ENCODE measurements at regions not wholly inside any gene's neighbourhood (a gene's known extent, or its start where the extent isn't known, plus 50 kb on each side); places are given as distances from the start of the nearest gene placed in this dataset.

DNA sequence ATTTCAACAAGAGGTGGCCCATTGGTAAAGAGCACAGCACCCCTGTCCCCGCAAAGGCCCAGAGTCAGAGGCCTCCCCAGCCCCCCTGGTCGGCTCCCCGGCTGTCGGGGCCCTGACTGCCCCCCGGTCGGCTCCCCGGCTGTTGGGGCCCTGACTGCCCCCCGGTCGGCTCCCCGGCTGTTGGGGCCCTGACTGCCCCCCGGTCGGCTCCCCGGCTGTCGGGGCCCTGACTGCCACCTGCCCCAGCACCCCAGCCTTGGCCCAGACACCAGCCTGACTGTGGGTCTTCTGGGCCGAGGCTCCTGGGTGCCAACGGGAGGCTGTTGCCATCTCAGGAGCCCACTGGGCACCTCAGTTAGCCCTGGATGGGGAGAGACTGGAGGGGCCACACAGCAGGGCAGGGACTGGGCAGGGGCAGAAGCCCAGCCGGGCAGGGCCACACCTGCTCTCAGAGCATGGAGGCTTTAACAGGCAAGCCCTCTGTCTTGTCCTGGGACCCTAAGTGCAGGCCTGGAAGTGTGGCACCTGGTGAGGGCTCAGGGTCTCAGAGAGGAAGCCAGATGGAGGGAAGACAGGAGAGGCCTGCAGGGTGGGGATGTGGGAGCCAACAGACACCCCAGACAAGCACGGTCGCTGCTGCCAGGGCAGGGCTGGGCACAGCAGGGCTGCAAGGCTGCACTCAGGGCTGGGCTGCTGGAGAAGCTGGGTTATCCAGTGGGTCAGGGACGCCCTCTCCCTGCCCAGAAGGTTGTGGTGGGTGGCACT lies 56.5 kb downstream of the JAKMIP3 start:
- no peak for ATAC-seq
- Histone ChIP-seq H3K9me3 (ENCODE audit: control insufficient read depth in 2 of 3, low read length in 3 of 3) (no peaks in the 10 kb centered on the region), H3K27ac (ENCODE audit: low read depth, low read length) (no peak overlapping the region), H3K4me3 (ENCODE audit: low read length) (no peak overlapping the region), H3K36me3 (ENCODE audit: control insufficient read depth in 2 of 3, insufficient read depth in 3 of 3, low read length in 3 of 3) (no peaks in the 10 kb centered on the region), H3K27me3 (ENCODE audit: control insufficient read depth in 2 of 2, insufficient read depth in 2 of 2, low read length in 2 of 2) (no peaks in the 10 kb centered on the region), H3K4me1 (ENCODE audit: control insufficient read depth in 2 of 2, insufficient read depth in 2 of 2, low read length in 2 of 2) (no peaks in the 10 kb centered on the region)
- POLR2A ChIA-PET, result no interaction called here
- peaks cover 0 to 4% (median 0%) of the 10 kb centered on the region in 5 donors for H3K27me3 Mint-ChIP-seq
- CTCF ChIA-PET, result no interaction called here
- no peak for DNase-seq
- no peaks in the 10 kb centered on the region for H3K36me3 Mint-ChIP-seq
- H3K9me3 Mint-ChIP-seq, result no peaks in the 10 kb centered on the region
- intact Hi-C loops (cut with micrococcal nuclease), result no loop called here
- no peak overlapping the region for H3K4me3 Mint-ChIP-seq
- no peaks in the 10 kb centered on the region for H3K4me1 Mint-ChIP-seq
- H3K27ac Mint-ChIP-seq, result no peak overlapping the region

DNA sequence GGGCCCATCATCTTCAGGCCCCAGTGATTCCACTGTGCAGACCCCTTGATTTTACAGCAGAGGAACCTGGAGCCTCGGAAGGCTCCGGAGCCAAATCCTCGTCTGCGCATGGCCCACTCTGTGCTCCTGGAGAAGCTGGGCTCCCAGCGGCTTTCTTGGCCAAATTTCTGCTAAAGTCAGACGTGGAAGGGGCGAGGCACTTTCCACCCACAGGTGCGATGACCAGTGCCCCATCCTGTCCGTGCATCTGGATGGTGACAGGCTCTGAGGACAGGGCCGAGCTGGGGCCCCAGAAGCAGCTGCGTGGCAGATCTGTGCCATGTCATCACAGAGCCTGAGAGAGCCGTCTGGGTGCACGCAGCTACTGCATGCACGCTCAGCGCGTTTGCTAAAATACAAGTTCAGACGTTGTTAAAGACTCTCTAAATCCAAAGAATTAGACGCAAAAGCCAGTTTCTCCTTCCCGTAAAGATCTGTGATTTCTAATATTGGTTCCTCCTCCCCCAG lies 57.2 kb downstream of the JAKMIP3 start:
- CTCF ChIA-PET, result no interaction called here
- H3K4me3 Mint-ChIP-seq, result no peak overlapping the region
- POLR2A ChIA-PET, result no interaction called here

DNA sequence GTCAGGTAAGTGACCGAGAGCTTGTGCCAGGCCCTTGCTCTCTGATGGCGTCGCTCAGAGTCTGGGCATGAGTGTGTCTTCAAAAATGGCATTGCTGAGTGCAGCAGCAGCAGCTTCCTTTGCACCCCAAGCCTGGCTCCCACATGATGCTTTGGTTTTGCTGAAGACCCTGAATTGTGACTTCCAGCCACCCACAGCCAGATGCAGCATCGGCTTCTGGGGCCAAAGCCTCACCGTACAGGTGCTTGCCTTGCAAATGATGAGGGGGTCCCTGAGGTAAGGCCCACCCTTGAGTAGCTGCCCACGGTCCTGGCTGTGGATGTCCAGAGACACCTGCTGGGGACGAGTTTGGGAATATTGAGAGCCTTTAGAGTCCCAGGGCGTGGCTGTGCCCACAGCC lies 57.9 kb downstream of the JAKMIP3 start:
- Mint-ChIP-seq H3K9me3 (peaks cover 0 to 12% (median 4%) of the 10 kb centered on the region in 11 donors), H3K36me3 (no peaks in the 10 kb centered on the region), H3K27ac (no peak overlapping the region), H3K4me1 (no peaks in the 10 kb centered on the region), H3K4me3 (no peak overlapping the region), H3K27me3 (peaks cover 0 to 7% (median 4%) of the 10 kb centered on the region in 5 donors)
- no peak overlapping the region for H3K4me3 ChIP-seq (ENCODE audit: low read length)
- no peaks in the 10 kb centered on the region for H3K9me3 ChIP-seq (ENCODE audit: control insufficient read depth in 2 of 3, low read length in 3 of 3)
- DNase-seq, result no peak
- POLR2A ChIA-PET, result no interaction called here
- intact Hi-C loops (cut with micrococcal nuclease), result no loop called here
- no peak for ATAC-seq
- no peaks in the 10 kb centered on the region for H3K27me3 ChIP-seq (ENCODE audit: control insufficient read depth in 2 of 2, insufficient read depth in 2 of 2, low read length in 2 of 2)
- H3K27ac ChIP-seq (ENCODE audit: low read depth, low read length), result no peak overlapping the region
- CTCF ChIA-PET, result no interaction called here
- H3K36me3 ChIP-seq (ENCODE audit: control insufficient read depth in 2 of 3, insufficient read depth in 3 of 3, low read length in 3 of 3), result no peaks in the 10 kb centered on the region
- H3K4me1 ChIP-seq (ENCODE audit: control insufficient read depth in 2 of 2, insufficient read depth in 2 of 2, low read length in 2 of 2), result no peaks in the 10 kb centered on the region

More for the DNA sequence above, 57.2 kb downstream of the JAKMIP3 start:
- no peak overlapping the region for H3K4me3 ChIP-seq (ENCODE audit: low read length)
- no peaks in the 10 kb centered on the region for H3K9me3 ChIP-seq (ENCODE audit: control insufficient read depth in 2 of 3, low read length in 3 of 3)
- no peak for ATAC-seq
- H3K4me1 ChIP-seq (ENCODE audit: control insufficient read depth in 2 of 2, insufficient read depth in 2 of 2, low read length in 2 of 2), result no peaks in the 10 kb centered on the region
- intact Hi-C loops (cut with micrococcal nuclease), result no loop called here
- no peaks in the 10 kb centered on the region for H3K27me3 ChIP-seq (ENCODE audit: control insufficient read depth in 2 of 2, insufficient read depth in 2 of 2, low read length in 2 of 2)
- H3K27ac Mint-ChIP-seq, result no peak overlapping the region
- no peaks in the 10 kb centered on the region for H3K36me3 Mint-ChIP-seq
- no peak overlapping the region for H3K27ac ChIP-seq (ENCODE audit: low read depth, low read length)
- no peaks in the 10 kb centered on the region for H3K4me1 Mint-ChIP-seq
- H3K9me3 Mint-ChIP-seq, result peaks cover 0 to 6% (median 0%) of the 10 kb centered on the region in 11 donors
- peaks cover 0 to 4% (median 1%) of the 10 kb centered on the region in 5 donors for H3K27me3 Mint-ChIP-seq
- DNase-seq, result no peak
- H3K36me3 ChIP-seq (ENCODE audit: control insufficient read depth in 2 of 3, insufficient read depth in 3 of 3, low read length in 3 of 3), result no peaks in the 10 kb centered on the region

GRCh38 chr10:132124201-132124920 lies 58.6 kb downstream of the JAKMIP3 start:
- H3K4me3 Mint-ChIP-seq, result no peak overlapping the region
- Histone ChIP-seq H3K9me3 (ENCODE audit: control insufficient read depth in 2 of 3, low read length in 3 of 3) (no peaks in the 10 kb centered on the region), H3K4me3 (ENCODE audit: low read length) (no peak overlapping the region), H3K4me1 (ENCODE audit: control insufficient read depth in 2 of 2, insufficient read depth in 2 of 2, low read length in 2 of 2) (no peaks in the 10 kb centered on the region), H3K36me3 (ENCODE audit: control insufficient read depth in 2 of 3, insufficient read depth in 3 of 3, low read length in 3 of 3) (no peaks in the 10 kb centered on the region), H3K27ac (ENCODE audit: low read depth, low read length) (no peak overlapping the region), H3K27me3 (ENCODE audit: control insufficient read depth in 2 of 2, insufficient read depth in 2 of 2, low read length in 2 of 2) (no peaks in the 10 kb centered on the region)
- peaks cover 0 to 4% (median 0%) of the 10 kb centered on the region in 5 donors for H3K36me3 Mint-ChIP-seq
- ATAC-seq (no peak), DNase-seq (no peak)
- ChIA-PET POLR2A (no interaction called here), CTCF (no interaction called here)
- H3K4me1 Mint-ChIP-seq, result no peaks in the 10 kb centered on the region
- intact Hi-C loops (cut with micrococcal nuclease), result no loop called here
- no peak overlapping the region for H3K27ac Mint-ChIP-seq
- H3K27me3 Mint-ChIP-seq, result peaks cover 0 to 7% (median 6%) of the 10 kb centered on the region in 5 donors
- H3K9me3 Mint-ChIP-seq, result peaks cover 0 to 19% (median 6%) of the 10 kb centered on the region in 11 donors

DNA sequence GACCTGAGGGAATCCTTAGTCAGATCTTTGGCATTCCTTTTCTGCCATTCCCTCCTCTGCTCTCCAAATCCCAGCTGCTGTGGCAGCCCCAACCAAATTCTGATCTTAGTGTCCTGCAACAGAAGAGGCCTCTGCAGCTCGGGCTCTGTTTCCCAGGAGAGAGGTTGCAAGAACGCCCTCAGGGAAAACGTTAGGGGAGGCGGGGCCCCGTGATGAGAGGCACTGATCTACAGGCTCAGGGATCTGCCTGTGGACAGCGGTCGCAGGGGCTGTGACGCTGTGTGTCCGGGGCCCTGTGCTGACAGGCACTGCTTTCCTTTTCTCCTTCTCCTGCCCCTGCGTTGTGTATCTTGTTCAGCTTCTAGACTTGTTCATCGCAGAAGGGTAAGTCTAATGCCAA lies 57.3 kb upstream of the DPYSL4 start:
- no peaks in the 10 kb centered on the region for H3K9me3 ChIP-seq (ENCODE audit: control insufficient read depth in 2 of 3, low read length in 3 of 3)
- Mint-ChIP-seq H3K4me1 (peaks cover 0 to 4% (median 2%) of the 10 kb centered on the region in 7 donors), H3K27ac (no peak overlapping the region), H3K36me3 (peaks cover 0 to 9% (median 0%) of the 10 kb centered on the region in 5 donors), H3K9me3 (peaks cover 0 to 28% (median 9%) of the 10 kb centered on the region in 11 donors), H3K27me3 (peaks cover 5 to 23% (median 12%) of the 10 kb centered on the region in 5 donors), H3K4me3 (no peak overlapping the region)
- H3K27me3 ChIP-seq (ENCODE audit: control insufficient read depth in 2 of 2, insufficient read depth in 2 of 2, low read length in 2 of 2), result no peaks in the 10 kb centered on the region
- no peak overlapping the region for H3K4me3 ChIP-seq (ENCODE audit: low read length)
- ATAC-seq, result no peak
- CTCF ChIA-PET, result no interaction called here
- no peak for DNase-seq
- H3K4me1 ChIP-seq (ENCODE audit: control insufficient read depth in 2 of 2, insufficient read depth in 2 of 2, low read length in 2 of 2), result no peaks in the 10 kb centered on the region
- intact Hi-C loops (cut with micrococcal nuclease), result no loop called here
- POLR2A ChIA-PET, result no interaction called here
- H3K36me3 ChIP-seq (ENCODE audit: control insufficient read depth in 2 of 3, insufficient read depth in 3 of 3, low read length in 3 of 3), result no peaks in the 10 kb centered on the region
- H3K27ac ChIP-seq (ENCODE audit: low read depth, low read length), result no peak overlapping the region

- intact Hi-C loops (cut with micrococcal nuclease), result no loop called here
- Histone ChIP-seq H3K27ac (ENCODE audit: low read depth, low read length) (no peak overlapping the region), H3K9me3 (ENCODE audit: control insufficient read depth in 2 of 3, low read length in 3 of 3) (no peaks in the 10 kb centered on the region), H3K4me3 (ENCODE audit: low read length) (no peak overlapping the region), H3K36me3 (ENCODE audit: control insufficient read depth in 2 of 3, insufficient read depth in 3 of 3, low read length in 3 of 3) (no peaks in the 10 kb centered on the region), H3K4me1 (ENCODE audit: control insufficient read depth in 2 of 2, insufficient read depth in 2 of 2, low read length in 2 of 2) (no peaks in the 10 kb centered on the region), H3K27me3 (ENCODE audit: control insufficient read depth in 2 of 2, insufficient read depth in 2 of 2, low read length in 2 of 2) (no peaks in the 10 kb centered on the region)
- Mint-ChIP-seq H3K27ac (no peak overlapping the region), H3K4me1 (peaks cover 0 to 4% (median 2%) of the 10 kb centered on the region in 7 donors), H3K4me3 (no peak overlapping the region), H3K36me3 (peaks cover 0 to 9% (median 0%) of the 10 kb centered on the region in 5 donors), H3K27me3 (peaks cover 5 to 23% (median 12%) of the 10 kb centered on the region in 5 donors), H3K9me3 (peaks cover 0 to 28% (median 9%) of the 10 kb centered on the region in 11 donors)
- DNase-seq, result no peak
- CTCF ChIA-PET, result no interaction called here
- POLR2A ChIA-PET, result no interaction called here
- no peak for ATAC-seq
These were observed 56.2 kb upstream of the DPYSL4 start for GRCh38 chr10:132130286-132131265.
